Transverse colon (tissue), 4 donors: ENCODE measurements at regions not wholly inside any gene's neighbourhood (a gene's known extent, or its start where the extent isn't known, plus 50 kb on each side); places are given as distances from the start of the nearest gene placed in this dataset.

Experiments used
- DNase-seq: peaks from one replicate; pipeline ENCODE4 v3.0.0-alpha.2; 2019
- H3K27ac ChIP-seq, 4 donors: fragments of 200-600 bp; sonication (generic); 2 replicates each; pipeline ENCODE4 v1.5.1; 2016 to 2018; ENCODE audit warnings: inconsistent platforms in 4 of 4
- H3K27me3 ChIP-seq: fragments of 200-600 bp; sonication (generic); 2 replicates; pipeline ENCODE4 v1.5.1; 2017; ENCODE audit warnings: inconsistent platforms
- H3K36me3 ChIP-seq, 4 donors: fragments of 200-600 bp; sonication (generic); 2 replicates each; pipeline ENCODE4 v1.5.1; 2017 to 2019; ENCODE audit warnings: inconsistent platforms in 4 of 4
- H3K4me1 ChIP-seq, 4 donors: fragments of 200-600 bp; sonication (generic); 2 replicates each; pipeline ENCODE4 v1.5.1; 2017 to 2020; ENCODE audit warnings: inconsistent platforms in 4 of 4
- H3K4me3 ChIP-seq, 4 donors: fragments of 200-600 bp; sonication (generic); 1 replicate in 1 of 4; 2 replicates in 3 of 4; pipeline versions ENCODE4 v1.5.1 to v1.6.1; 2017 to 2019; ENCODE audit warnings: inconsistent platforms in 4 of 4
- H3K9me3 ChIP-seq, 2 donors: fragments of 200-600 bp; sonication (generic); 2 replicates each; pipeline ENCODE4 v1.5.1; 2017 to 2019; ENCODE audit warnings: inconsistent platforms in 2 of 2
- CTCF ChIP-seq, 5 experiments: fragments of 200-600 bp in 3 of 5; fragments of 450-650 bp in 2 of 5; sonication (generic) in 3 of 5; IDR thresholded peaks; 1 replicate in 2 of 5; 2 replicates in 3 of 5; pipeline ENCODE4 v1.5.1; 2016 to 2017; ENCODE audit warnings: antibody characterized with exemption in 5 of 5, inconsistent platforms in 3 of 5, mild to moderate bottlenecking in 2 of 5, moderate library complexity in 1 of 5
- EP300 ChIP-seq: sonication (generic); formaldehyde crosslinking; IDR thresholded peaks from one replicate; pipeline ENCODE4 v1.6.1; 2017; ENCODE audit warnings: antibody characterized with exemption, low read depth
- POLR2A ChIP-seq: fragments of 450-650 bp; IDR thresholded peaks from one replicate; pipeline ENCODE4 v1.6.1; 2016; ENCODE audit warnings: antibody characterized with exemption, mild to moderate bottlenecking, moderate library complexity
- POLR2AphosphoS5 ChIP-seq, 3 donors: sonication (generic); formaldehyde crosslinking; IDR thresholded peaks; one replicate each; pipeline ENCODE4 v1.6.1; 2016; ENCODE audit warnings: antibody characterized with exemption in 3 of 3
- WGBS, 2 donors: methylation state at CpG; one replicate each; pipeline ENCODE4 v1.1.5; 2018; ENCODE audit warnings: low coverage in 1 of 2; 5-methylcytosine and 5-hydroxymethylcytosine counted together
- in situ Hi-C, 4 donors: fragments of 200-750 bp; cut with MboI; loops; one replicate each; pipeline versions ENCODE4 v1.15.0 to v1.15.1; 2017; ENCODE audit warnings: low sequenced_read_pairs in 3 of 4, low pct_ligation_motif_present in 1 of 4, low pct_unique_long_range_greater_than_20kb in 1 of 4
- intact Hi-C: fragments of 100-400 bp; cut with DNase I; formaldehyde crosslinking; loops from one replicate; pipeline ENCODE4 v1.15.1; 2023; ENCODE audit warnings: low total_unique reads

- DNase-seq, result no peak
- no peaks in the 10 kb centered on the region for H3K4me1 ChIP-seq
- in situ Hi-C loops, result no loop called here
- no peak overlapping the region for H3K4me3 ChIP-seq
- no peak for TF ChIP-seq POLR2A
- no peaks in the 10 kb centered on the region for H3K27me3 ChIP-seq
- no peak overlapping the region for H3K27ac ChIP-seq
- 86% methylated on average over 1 to 2 of the region's 2 CpGs for WGBS, 2 donors
- intact Hi-C loops, result loop anchor here (5.0 kb wide), 1 partner anchor 1044 kb away; no protein-coding TSS in a partner anchor
- H3K9me3 ChIP-seq, result no peaks in the 10 kb centered on the region
- H3K36me3 ChIP-seq, result no peaks in the 10 kb centered on the region
Observed at GRCh38 chr6:93801101-93801847, 381.9 kb upstream of the EPHA7 start.

GRCh38 chr6:93799226-93799625 lies 379.9 kb upstream of the EPHA7 start:
- DNase-seq, result no peak
- Histone ChIP-seq H3K4me1 (no peaks in the 10 kb centered on the region), H3K27me3 (no peaks in the 10 kb centered on the region), H3K4me3 (no peak overlapping the region), H3K9me3 (no peaks in the 10 kb centered on the region), H3K27ac (no peak overlapping the region), H3K36me3 (no peaks in the 10 kb centered on the region)
- intact Hi-C loops, result no loop called here
- TF ChIP-seq EP300 (no peak), POLR2AphosphoS5 (IDR thresholded peaks at IDR 0.05) (no peak), POLR2A (no peak)
- 61 to 65% methylated on average over 3 of the region's 3 CpGs for WGBS, 2 donors
- in situ Hi-C loops, result no loop called here

- in situ Hi-C loops (no loop called here), intact Hi-C loops (no loop called here)
- Histone ChIP-seq H3K27me3 (no peaks in the 10 kb centered on the region), H3K36me3 (no peaks in the 10 kb centered on the region), H3K4me3 (no peak overlapping the region), H3K9me3 (no peaks in the 10 kb centered on the region), H3K27ac (no peak overlapping the region), H3K4me1 (no peaks in the 10 kb centered on the region)
- TF ChIP-seq POLR2A, result no peak
- TF ChIP-seq CTCF (IDR thresholded peaks at IDR 0.05), result no peak
- no peak for TF ChIP-seq POLR2AphosphoS5 (IDR thresholded peaks at IDR 0.05)
- no peak for DNase-seq
Observed at GRCh38 chr6:93794166-93794565, 374.8 kb upstream of the EPHA7 start.

- no peak for DNase-seq
- 68 to 89% methylated on average over 4 of the region's 4 CpGs for WGBS, 2 donors
- TF ChIP-seq EP300 (no peak), CTCF (IDR thresholded peaks at IDR 0.05) (no peak), POLR2A (no peak), POLR2AphosphoS5 (IDR thresholded peaks at IDR 0.05) (no peak)
- Histone ChIP-seq H3K27ac (no peak overlapping the region), H3K4me1 (no peaks in the 10 kb centered on the region), H3K27me3 (no peaks in the 10 kb centered on the region), H3K36me3 (no peaks in the 10 kb centered on the region), H3K9me3 (no peaks in the 10 kb centered on the region), H3K4me3 (no peak overlapping the region)
- in situ Hi-C loops, result no loop called here
- intact Hi-C loops, result no loop called here
Observed at GRCh38 chr6:93792746-93793145, 373.4 kb upstream of the EPHA7 start.

GRCh38 chr6:93790981-93791380 lies 371.6 kb upstream of the EPHA7 start:
- no peaks in the 10 kb centered on the region for H3K27me3 ChIP-seq
- H3K36me3 ChIP-seq, result no peaks in the 10 kb centered on the region
- intact Hi-C loops, result no loop called here
- no peak overlapping the region for H3K4me3 ChIP-seq
- H3K4me1 ChIP-seq, result no peaks in the 10 kb centered on the region
- TF ChIP-seq CTCF (IDR thresholded peaks at IDR 0.05), result no peak
- no peak for TF ChIP-seq POLR2A
- TF ChIP-seq EP300, result no peak
- TF ChIP-seq POLR2AphosphoS5 (IDR thresholded peaks at IDR 0.05), result no peak
- H3K9me3 ChIP-seq, result no peaks in the 10 kb centered on the region
- WGBS, 2 donors, result 88 to 100% methylated on average over 1 of the region's 1 CpG
- in situ Hi-C loops, result no loop called here
- DNase-seq, result no peak
- H3K27ac ChIP-seq, result no peak overlapping the region
